K562 (cell line): ENCODE measurements at regions not wholly inside any gene's neighbourhood (a gene's known extent, or its start where the extent isn't known, plus 50 kb on each side); places are given as distances from the start of the nearest gene placed in this dataset.

Experiments
- ASH1L ChIP-seq: fragments of 450-650 bp; IDR thresholded peaks from 2 replicates; pipeline ENCODE4 v1.6.1; 2018; ENCODE audit warnings: borderline replicate concordance, mild to moderate bottlenecking, low read depth; ENCODE audit not compliant: partially characterized antibody
- DLX4 ChIP-seq: fragments of 250-450 bp; sonication (Bioruptor Pico); IDR thresholded peaks from 2 replicates; pipeline ENCODE4 v1.6.1; 2021; ENCODE audit warnings: mild to moderate bottlenecking
- E2F5 ChIP-seq: sonication (generic); formaldehyde crosslinking; IDR thresholded peaks from 2 replicates; pipeline ENCODE4 v1.8.0; 2022; ENCODE audit warnings: mild to moderate bottlenecking, missing genetic modification reagents
- ETV6 ChIP-seq, 3 experiments: fragments of 150-350 bp in 1 of 3; sonication (generic) in 1 of 3; formaldehyde crosslinking in 1 of 3; IDR thresholded peaks; 2 replicates each; pipeline versions ENCODE4 v1.6.1 to v1.8.0; 2014 to 2022; ENCODE audit warnings: borderline replicate concordance in 2 of 3, low read depth in 2 of 3, antibody characterized with exemption in 1 of 3, low read length in 1 of 3, mild to moderate bottlenecking in 1 of 3, missing genetic modification reagents in 1 of 3
- FOXA1 ChIP-seq: fragments of 450-650 bp; IDR thresholded peaks from 2 replicates; pipeline ENCODE4 v1.6.1; 2016; ENCODE audit warnings: mild to moderate bottlenecking, borderline replicate concordance
- FOXJ3 ChIP-seq: sonication (generic); formaldehyde crosslinking; IDR thresholded peaks from 2 replicates; pipeline ENCODE4 v1.4.0; 2020; ENCODE audit warnings: mild to moderate bottlenecking, missing genetic modification reagents
- FOXP1 ChIP-seq: sonication (generic); formaldehyde crosslinking; IDR thresholded peaks from 2 replicates; pipeline ENCODE4 v1.8.0; 2022; ENCODE audit warnings: mild to moderate bottlenecking, missing genetic modification reagents
- HNRNPK ChIP-seq: fragments of 200-400 bp; formaldehyde crosslinking; IDR thresholded peaks from one replicate; pipeline ENCODE4 v1.6.1; 2018; ENCODE audit warnings: mild to moderate bottlenecking, low read depth, low read length; ENCODE audit not compliant: poor library complexity, severe bottlenecking
- NFIC ChIP-seq: fragments of 450-650 bp; IDR thresholded peaks from 2 replicates; pipeline ENCODE4 v1.6.1; 2017; ENCODE audit warnings: mild to moderate bottlenecking, inconsistent platforms
- RAD51 ChIP-seq: fragments of 450-650 bp; IDR thresholded peaks from 2 replicates; pipeline ENCODE4 v1.7.1; 2016; ENCODE audit warnings: low read depth, mild to moderate bottlenecking, borderline replicate concordance
- SNIP1 ChIP-seq: fragments of 450-650 bp; IDR thresholded peaks from 2 replicates; pipeline ENCODE4 v1.7.1; 2017; ENCODE audit warnings: low read depth, mild to moderate bottlenecking
- STAT5A ChIP-seq: IDR thresholded peaks from 2 replicates; pipeline ENCODE4 v1.6.1; 2012; ENCODE audit warnings: low read length, inconsistent platforms, borderline replicate concordance
- TCF15 ChIP-seq: fragments of 250-450 bp; sonication (Bioruptor Pico); IDR thresholded peaks from 2 replicates; pipeline ENCODE4 v1.8.0; 2022; ENCODE audit warnings: moderate library complexity, mild to moderate bottlenecking, inconsistent platforms
- TEAD4 ChIP-seq, 2 experiments: sonication (generic) in 1 of 2; formaldehyde crosslinking in 1 of 2; IDR thresholded peaks; 2 replicates each; pipeline versions ENCODE4 v1.6.1 to v1.8.0; 2012 to 2022; ENCODE audit warnings: borderline replicate concordance in 1 of 2, inconsistent platforms in 1 of 2, low read length in 1 of 2, mild to moderate bottlenecking in 1 of 2, missing genetic modification reagents in 1 of 2
- TOE1 ChIP-seq, 2 experiments: fragments of 450-650 bp in 1 of 2; sonication (generic) in 1 of 2; formaldehyde crosslinking in 1 of 2; IDR thresholded peaks; 2 replicates each; pipeline versions ENCODE4 v1.7.1 to v1.8.0; 2016 to 2022; ENCODE audit warnings: borderline replicate concordance in 2 of 2, mild to moderate bottlenecking in 2 of 2, antibody characterized with exemption in 1 of 2, inconsistent platforms in 1 of 2, low read depth in 1 of 2, missing genetic modification reagents in 1 of 2, moderate library complexity in 1 of 2
- U2AF2 ChIP-seq: fragments of 200-400 bp; formaldehyde crosslinking; optimal IDR thresholded peaks from 2 replicates; pipeline ENCODE3; 2017; ENCODE audit warnings: low read depth, mild to moderate bottlenecking, low read length
- ZBTB33 ChIP-seq: sonication (generic); formaldehyde crosslinking; IDR thresholded peaks from 2 replicates; pipeline ENCODE4 v1.8.1; 2023; ENCODE audit warnings: mild to moderate bottlenecking, missing genetic modification reagents
- ZC3H4 ChIP-seq: sonication (generic); formaldehyde crosslinking; IDR thresholded peaks from 2 replicates; pipeline ENCODE4 v1.9.0; 2021; ENCODE audit warnings: missing genetic modification reagents, borderline replicate concordance
- ZNF184 ChIP-seq: sonication (generic); formaldehyde crosslinking; IDR thresholded peaks from 2 replicates; pipeline ENCODE4 v1.5.0; 2020; ENCODE audit warnings: missing genetic modification reagents
- ZNF224 ChIP-seq: sonication (generic); formaldehyde crosslinking; IDR thresholded peaks from 2 replicates; pipeline ENCODE4 v1.8.0; 2022; ENCODE audit warnings: mild to moderate bottlenecking, missing genetic modification reagents
- ZNF644 ChIP-seq: fragments of 200-800 bp; sonication (Bioruptor generic); IDR thresholded peaks from 2 replicates; pipeline ENCODE4 v1.6.1; 2016; ENCODE audit warnings: low read depth, missing genetic modification characterization, missing compliant biosample characterization
- ZNF79 ChIP-seq: fragments of 250-450 bp; sonication (Bioruptor Pico); IDR thresholded peaks from 2 replicates; pipeline ENCODE4 v1.4.0; 2020; ENCODE audit warnings: low read depth, mild to moderate bottlenecking, moderate library complexity

- TF ChIP-seq ETV6 (IDR thresholded peaks at IDR 0.05; ENCODE audit: borderline replicate concordance in 1 of 2, low read depth in 2 of 2, low read length in 1 of 2) (no peak), ETV6 (CRISPR knock-in tag; IDR thresholded peaks at IDR 0.05; ENCODE audit: borderline replicate concordance) (no peak), HNRNPK (no peak), ZNF79 (CRISPR knock-in tag) (no peak), U2AF2 (no peak), TCF15 (CRISPR knock-in tag) (no peak), TOE1 (IDR thresholded peaks at IDR 0.05; ENCODE audit: borderline replicate concordance) (no peak), TOE1 (CRISPR knock-in tag; IDR thresholded peaks at IDR 0.05; ENCODE audit: borderline replicate concordance, low read depth) (no peak), ZNF224 (CRISPR knock-in tag) (no peak), FOXP1 (no peak), FOXA1 (no peak), ZBTB33 (CRISPR knock-in tag) (no peak), ASH1L (no peak), STAT5A (peak; percentile 34; the same call in 1 of the 2 replicates), ZNF184 (CRISPR knock-in tag) (no peak), ZC3H4 (CRISPR knock-in tag) (no peak), FOXJ3 (CRISPR knock-in tag) (no peak), RAD51 (no peak), E2F5 (CRISPR knock-in tag) (no peak), DLX4 (no peak), TEAD4 (IDR thresholded peaks at IDR 0.05; ENCODE audit: low read length) (peak; percentile 93), TEAD4 (CRISPR knock-in tag; IDR thresholded peaks at IDR 0.05; ENCODE audit: borderline replicate concordance) (no peak), SNIP1 (no peak), ZNF644 (tag) (no peak), NFIC (peak; percentile 24; the same call in 1 of the 2 replicates)
These were observed 159.3 kb downstream of the PTH2R start (continued) for GRCh38 chr2:208565690-208566416.
